ENCODE measurements at regions not wholly inside any gene's neighbourhood (a gene's known extent, or its start where the extent isn't known, plus 50 kb on each side); places are given as distances from the start of the nearest gene placed in this dataset.

DNA sequence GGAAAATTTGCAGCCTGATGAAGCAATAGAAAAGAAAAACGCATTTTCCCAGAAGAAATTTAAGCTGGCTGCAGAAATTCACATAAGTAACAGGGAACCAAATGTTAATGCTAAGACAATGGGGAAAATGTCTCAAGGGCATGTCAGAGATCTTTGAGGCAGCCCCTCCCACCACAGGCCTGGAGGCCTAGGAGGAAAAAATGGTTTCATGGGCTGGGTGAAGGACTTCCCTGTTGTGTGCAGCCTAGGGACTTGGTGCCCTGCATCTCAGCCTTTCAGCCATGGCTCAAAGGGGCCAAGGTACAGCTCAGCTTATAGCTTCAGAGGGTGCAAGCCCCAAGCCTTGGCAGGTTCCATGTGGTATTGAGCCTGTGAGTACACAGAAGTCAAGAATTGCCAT is 476.1 kb upstream of the DPP6 start:
- TF ChIP-seq, protein P1, sequence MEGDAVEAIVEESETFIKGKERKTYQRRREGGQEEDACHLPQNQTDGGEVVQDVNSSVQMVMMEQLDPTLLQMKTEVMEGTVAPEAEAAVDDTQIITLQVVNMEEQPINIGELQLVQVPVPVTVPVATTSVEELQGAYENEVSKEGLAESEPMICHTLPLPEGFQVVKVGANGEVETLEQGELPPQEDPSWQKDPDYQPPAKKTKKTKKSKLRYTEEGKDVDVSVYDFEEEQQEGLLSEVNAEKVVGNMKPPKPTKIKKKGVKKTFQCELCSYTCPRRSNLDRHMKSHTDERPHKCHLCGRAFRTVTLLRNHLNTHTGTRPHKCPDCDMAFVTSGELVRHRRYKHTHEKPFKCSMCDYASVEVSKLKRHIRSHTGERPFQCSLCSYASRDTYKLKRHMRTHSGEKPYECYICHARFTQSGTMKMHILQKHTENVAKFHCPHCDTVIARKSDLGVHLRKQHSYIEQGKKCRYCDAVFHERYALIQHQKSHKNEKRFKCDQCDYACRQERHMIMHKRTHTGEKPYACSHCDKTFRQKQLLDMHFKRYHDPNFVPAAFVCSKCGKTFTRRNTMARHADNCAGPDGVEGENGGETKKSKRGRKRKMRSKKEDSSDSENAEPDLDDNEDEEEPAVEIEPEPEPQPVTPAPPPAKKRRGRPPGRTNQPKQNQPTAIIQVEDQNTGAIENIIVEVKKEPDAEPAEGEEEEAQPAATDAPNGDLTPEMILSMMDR (IDR thresholded peaks at IDR 0.05; ENCODE audit: low read depth, low read length) = no peak
- no peak for TF ChIP-seq EZH2phosphoT487 (IDR thresholded peaks at IDR 0.05; ENCODE audit: low read depth)
